TTC549 (cell line): ENCODE measurements at regions not wholly inside any gene's neighbourhood (a gene's known extent, or its start where the extent isn't known, plus 50 kb on each side); places are given as distances from the start of the nearest gene placed in this dataset.
"Not testable (repeated sequence)": the region's sequence is repeated elsewhere in the genome, so short reads cannot be mapped to it uniquely, and the experiment has no call there.

ENCODE experiments used
- FAIRE-seq: peaks from 2 replicates; lab custom pipeline; 2012; peaks lifted over from hg19 to GRCh38; lab: Jason Lieb, UNC

DNA sequence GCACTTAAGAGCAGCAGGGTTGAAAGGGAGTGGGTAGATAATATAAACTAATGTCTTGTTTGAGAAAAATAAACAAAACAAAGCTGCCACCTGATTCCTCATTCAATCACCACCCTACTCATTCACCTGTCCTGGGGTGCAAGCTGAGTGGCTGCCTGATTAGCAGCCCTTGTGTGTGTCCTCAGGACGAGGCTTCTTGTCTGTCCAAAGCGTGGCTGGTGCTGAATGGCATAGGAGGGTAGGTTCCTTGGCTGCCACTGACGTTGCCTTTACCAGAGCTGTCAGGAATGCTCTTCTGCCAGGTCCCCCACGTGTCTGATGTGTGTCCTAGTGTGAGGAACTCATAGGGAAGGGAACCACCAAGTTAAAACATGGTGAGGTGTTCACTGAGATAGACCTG is 146.6 kb upstream of the SLC24A2 start:
- no peak for FAIRE-seq

DNA sequence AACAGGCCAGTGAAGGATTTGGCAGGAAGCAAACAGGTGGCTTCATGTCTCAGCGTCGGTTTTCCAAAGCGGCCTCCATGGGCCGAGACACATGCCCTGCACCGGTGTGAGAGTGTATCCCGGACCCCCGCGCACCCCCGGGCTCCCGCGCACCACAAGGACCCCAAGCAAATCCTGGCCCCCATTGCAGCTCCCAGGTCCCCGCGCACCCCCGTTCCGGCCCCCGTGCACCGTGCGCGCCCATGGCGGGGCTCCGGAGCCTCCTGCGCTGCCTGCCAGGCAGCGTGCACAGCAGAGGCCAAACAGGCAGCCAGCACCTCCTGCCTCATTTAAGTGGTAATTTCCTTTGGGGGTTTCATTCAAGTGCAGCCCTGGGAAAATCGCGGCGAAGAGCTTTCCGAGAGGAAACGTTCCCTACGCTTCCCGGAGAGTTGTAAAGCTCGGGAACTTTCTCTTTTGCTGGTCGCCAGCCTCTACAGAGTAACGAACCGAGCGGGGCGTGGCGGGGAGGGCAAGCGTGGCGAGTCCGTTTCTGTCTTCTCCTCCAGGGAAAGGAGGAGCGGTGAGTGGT is 145.5 kb upstream of the SLC24A2 start:
- no peak for FAIRE-seq

DNA sequence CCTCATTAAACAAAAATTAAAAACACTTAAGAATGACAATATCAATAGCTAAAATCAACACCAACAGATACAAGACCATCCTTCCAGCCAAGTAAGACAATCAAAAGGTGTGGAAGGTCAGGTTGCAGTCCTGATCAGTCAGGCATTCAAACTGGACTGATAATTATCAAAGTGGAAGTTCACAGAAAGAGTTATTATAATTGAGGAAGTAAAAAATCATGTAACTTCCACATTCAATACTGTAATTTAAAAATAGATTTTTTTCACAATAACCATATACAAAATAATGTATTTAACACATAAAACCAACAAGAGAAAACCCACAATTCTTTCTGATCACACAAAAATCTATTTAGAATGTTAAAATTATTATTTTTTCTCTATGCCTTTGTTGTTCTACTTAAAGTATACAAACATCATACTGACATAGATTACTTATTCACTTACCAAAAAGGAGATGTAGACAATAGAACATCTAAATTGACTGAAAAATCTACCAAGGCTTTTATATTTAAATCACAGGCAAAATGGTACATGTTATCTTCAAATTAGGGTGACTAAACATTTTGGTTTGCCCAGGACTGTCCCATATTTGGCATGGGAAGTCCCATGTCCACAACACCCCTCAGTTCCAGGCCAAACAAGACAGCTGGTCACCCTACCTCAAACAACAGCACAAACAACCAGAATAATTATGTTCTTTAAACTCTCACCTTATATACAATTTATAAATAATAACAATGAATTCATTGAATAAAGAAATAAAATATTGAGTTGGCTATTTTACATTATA is 142.5 kb upstream of the SLC24A2 start:
- no peak for FAIRE-seq

DNA sequence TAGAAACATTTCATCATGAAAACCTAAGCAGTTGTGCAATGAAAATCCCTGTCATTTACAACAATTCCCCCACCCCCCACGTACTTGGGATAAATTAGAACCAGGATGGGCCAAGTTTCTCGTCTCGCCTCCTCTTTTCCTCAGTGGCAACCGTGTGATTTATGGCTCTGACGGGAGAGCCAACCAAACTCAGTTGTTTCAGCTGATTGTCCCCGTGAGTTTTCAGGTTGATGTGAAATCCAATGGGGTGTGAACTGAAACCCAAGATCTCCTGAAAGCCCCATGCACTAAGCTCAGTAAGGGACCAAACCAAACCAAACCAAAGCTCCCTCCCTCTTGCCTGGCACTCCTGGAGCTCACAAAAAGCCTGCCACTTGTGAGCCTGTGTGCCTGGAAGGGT is 138.7 kb upstream of the SLC24A2 start:
- no peak for FAIRE-seq

DNA sequence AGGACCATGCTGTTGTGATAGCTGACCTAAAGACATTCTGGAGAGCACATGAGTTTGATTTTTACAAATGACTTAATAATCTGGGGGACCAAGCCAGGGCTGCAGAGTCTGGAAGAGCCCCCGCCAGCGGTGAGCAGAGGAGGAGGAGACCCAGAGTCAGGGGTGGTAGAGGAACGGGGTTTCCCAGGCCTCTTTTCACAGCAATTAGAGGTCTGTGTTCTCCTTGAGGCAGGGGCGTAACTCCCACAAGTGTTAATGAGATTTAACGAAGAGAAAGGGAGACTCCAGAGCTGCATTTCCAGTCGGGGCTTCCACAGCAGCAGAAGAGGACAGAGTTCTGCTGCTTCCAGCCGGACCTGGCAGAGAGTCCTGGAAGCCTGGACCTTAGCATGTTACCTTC is 137.9 kb upstream of the SLC24A2 start:
- no peak for FAIRE-seq

DNA sequence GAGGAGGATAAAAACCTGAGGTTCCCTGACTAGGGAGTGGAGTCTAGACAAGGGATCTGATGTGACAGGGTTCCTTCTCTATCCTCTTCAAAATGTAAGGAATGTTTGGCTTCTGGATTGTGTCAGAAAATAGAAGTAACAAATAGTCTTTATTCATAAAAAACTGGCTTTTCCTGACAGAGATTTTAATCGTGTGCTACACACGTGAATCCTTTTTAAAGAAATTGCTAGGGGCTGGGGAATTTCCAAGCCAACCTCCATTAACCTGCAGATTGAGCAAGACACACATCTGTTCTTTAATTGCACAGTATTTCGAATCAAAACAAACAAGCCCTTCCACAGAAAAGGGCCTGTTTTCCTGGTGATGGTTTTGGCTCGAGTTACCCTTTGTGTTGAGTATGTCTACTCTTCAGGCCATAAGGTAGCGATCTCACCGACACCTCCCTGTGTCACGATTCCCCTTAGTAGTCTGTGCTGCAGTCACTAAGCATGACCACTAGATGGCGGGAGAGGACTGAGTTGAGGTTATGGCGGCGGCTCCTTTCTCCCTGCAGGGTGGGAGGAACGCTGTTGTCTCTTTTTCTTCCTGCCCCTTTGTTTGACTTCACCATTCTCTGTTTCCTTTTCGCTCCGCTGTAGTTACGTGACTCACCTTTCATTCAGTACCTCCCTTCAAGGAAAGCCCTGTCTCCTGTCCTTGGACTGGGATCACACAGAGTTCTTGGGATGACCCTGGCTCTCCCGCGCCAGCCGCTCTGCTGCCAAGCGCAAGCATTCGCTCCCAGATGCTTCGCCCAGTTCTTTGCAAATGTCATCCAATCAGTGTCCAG is 137.1 kb upstream of the SLC24A2 start:
- no peak for FAIRE-seq

DNA sequence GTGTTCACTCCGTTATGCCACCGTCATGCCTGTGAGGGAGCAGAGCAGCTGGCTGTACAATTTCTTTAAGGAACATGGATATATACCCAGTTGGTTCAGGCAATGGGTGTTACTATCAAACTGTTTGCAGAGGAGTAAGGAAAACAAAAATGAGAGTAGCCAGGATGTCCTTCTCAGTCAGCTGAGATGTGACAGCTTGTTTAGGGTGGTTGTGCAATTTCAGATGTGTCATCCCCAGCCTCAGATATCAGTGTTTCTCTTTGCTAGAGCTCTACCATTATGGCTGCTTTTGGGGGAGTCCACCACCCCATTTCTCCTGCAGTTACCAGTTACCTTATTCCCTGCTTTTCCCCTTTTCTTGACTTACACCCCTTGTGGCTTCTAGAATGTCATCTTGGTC is 135.2 kb upstream of the SLC24A2 start:
- no peak for FAIRE-seq

DNA sequence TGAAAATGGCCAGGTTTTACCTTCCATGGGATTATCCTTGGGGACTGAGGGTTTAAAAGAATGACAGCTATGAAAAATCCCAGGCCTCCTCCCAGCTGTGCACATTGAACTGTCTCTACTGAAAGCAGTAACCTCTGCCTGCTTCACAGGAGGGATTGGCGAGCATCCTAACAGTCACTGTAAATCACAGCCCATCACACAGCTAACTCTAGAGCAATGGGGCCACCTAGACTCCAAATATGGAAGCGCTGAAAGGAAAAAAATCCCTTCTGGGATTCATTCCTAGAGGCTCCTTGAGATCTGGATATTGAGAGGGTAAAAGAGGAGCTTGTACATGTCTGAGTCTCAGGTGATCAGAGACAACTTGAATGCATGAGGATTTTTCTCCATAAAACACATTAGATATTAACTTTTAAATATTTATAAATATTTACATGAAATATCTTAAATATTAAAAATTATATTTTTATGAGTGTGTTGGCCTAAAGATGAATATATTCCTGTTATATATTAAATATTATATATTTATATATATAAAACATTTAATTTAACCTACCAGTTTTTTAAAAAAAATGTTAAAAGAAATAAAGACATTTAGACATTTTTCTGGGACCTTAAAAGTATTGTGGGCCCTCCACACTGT is 133.8 kb upstream of the SLC24A2 start:
- FAIRE-seq, result no peak

DNA sequence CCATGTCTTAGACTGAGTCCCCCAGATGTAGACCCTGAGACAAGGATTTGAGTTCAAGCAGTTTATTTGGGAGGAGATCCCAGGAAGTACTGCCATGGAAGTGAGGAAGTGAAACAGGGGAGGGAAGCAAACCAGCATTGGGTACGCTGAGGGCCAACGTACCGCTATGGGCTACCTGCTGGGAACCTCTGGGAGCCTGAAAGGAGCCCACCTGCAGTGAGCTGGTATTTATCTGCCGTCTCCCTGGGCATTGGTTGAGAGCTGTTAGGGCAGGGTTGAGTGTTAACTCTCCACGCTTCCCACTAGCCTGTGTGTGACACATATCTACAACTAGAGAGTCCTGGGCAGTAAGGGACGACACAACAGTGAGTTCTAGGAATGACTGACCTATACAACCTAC is 131.6 kb upstream of the SLC24A2 start:
- no peak for FAIRE-seq

DNA sequence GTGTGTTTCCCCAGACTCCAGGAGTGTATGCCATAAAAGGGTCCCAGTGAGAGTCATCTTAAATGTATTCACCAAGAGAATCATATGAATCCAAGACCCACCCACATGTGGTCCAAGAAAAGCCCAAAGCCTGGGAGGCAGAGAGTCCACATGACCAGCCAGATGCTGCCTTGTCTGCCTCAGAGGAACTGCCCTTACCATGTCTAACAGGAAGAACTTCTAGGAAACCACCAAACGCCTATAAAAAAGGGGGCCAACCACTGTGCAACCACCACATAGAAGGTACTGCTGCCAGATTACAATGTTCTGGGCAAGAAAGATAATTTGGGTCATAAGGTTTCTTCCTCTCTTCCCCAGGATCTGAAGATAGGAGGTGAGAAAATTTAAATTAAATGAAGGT is 129.8 kb upstream of the SLC24A2 start:
- FAIRE-seq, result no peak

DNA sequence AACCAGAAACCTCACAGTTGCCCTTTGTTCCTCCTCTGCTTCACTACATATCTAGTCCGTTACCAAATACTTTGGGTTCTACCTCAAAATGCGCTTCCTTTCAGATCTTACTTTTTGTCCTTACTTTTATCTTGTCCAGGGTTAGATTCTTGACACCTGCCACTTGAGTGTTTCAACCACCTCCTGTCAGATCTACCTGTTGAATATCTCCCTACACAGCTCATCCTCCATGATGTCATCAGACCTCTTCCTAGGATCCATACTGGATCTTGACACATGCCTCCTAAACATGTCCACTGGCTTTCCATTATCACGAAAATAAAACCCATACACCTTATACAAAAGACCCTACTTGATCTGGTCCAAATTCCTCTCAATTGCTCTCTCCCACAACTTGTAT is 125.2 kb upstream of the SLC24A2 start:
- FAIRE-seq, result no peak

DNA sequence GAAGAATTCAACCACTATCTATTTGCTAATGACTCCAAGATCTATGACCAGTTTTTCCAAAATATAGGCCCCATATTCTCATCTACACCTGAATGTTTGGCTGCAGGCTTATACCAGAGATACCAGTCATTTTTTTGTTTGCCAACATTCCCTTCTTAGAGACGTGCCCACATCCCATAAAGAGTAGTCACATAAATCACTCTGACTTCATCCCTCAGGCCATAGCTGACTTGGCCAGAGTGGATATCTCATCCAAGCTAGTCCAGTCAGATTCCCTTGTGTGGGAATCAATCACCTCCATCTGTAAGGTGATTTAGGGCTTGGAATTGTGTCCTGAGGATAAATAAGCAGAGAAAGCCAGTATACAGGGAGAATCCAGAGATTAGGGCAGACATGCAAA is 124.3 kb upstream of the SLC24A2 start:
- no peak for FAIRE-seq

DNA sequence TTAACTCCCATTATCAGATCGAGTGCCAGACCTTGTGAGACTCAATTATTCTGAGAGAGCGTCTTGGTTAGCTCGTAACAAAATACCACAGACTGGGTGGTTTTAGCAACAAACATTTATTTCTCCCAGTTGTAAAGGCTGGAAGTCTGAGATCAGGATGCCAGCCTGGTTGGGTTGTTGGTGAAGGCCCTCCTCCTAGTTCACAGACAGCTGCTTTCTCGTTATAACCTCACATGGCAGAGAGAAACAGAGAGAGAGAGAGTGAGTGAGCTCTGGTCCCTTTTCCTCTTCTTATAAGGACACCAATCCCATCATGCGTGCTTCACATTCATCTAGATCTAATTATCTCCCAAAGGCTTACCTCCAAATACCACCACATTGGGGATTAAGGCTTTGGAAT is 114.2 kb upstream of the SLC24A2 start:
- no peak for FAIRE-seq

DNA sequence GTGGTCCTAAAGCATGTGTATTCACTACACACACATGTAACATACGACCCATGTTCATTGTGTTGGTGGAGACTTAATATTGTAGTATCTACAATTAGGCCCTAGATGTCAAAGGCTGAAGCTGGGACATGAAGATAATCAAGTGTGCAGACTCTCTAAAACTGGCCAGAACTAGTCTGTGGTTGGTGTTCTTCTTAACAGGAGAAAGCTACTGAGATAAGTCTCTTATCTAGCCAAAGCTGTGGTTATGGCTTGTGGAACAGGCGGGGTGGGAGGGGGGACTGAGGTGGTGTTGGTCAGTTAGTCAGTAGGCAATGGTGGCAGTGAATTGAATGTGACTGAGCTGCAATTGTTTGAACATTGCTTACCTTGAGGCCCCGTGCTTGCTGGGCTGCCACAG is 112.7 kb upstream of the SLC24A2 start:
- FAIRE-seq, result no peak

DNA sequence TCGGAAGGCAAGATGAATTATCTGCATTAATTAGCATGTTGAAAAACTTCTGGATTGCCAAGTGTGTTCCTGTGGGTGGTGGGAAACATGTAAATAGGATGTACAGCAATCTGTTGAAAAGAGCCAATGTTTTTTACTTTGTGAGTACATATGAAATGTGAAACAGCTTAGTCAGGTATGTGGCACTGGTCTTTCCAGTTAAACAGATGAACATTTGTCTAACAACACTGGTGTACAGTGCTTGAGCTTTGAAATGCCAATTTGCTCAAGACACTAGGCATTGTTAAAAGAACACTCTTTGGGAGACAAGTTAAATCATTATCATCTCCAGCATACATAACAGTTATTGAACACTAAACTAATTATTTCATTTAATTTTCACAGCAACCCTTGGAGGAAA is 107.3 kb upstream of the SLC24A2 start:
- FAIRE-seq, result no peak

DNA sequence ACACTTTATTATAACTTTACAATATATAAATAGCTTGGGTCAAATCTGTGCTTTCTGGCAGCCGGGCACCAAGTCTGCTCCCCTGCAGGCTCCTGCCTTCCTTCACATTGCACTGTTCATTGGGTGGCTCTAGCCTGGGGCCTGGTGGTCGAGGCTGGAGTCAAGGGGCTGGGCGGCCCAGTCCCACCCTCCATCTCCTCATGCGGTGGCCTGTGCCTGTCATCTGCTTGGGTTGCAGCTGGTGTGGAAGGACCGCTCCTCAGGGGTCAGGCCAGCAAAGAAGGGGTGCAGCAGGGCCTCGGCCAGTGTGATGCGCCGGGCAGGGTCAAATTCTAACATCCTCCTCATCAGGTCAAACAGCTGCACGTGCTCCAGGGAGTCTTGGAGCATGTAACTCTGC is 106.7 kb upstream of the SLC24A2 start:
- FAIRE-seq, result not testable (repeated sequence)

DNA sequence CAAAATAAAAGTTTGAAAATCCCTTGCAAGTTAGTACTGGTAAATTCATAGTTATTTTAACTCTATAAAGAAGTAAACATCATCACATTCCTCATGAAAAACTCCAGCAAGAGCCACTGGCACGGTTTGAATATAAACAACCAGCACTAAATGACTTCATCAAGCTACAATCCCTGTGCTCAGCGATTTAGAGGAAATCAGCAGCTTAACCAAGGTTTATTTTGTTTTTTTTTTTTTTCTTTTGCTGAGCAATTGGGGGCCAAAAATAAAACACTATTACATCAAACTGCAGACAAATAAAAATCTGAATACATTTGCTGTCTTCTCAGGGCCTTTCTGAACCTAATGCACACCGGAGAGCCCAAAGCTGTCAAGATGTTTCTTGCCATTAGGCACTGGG is 106.2 kb upstream of the SLC24A2 start:
- no peak for FAIRE-seq

DNA sequence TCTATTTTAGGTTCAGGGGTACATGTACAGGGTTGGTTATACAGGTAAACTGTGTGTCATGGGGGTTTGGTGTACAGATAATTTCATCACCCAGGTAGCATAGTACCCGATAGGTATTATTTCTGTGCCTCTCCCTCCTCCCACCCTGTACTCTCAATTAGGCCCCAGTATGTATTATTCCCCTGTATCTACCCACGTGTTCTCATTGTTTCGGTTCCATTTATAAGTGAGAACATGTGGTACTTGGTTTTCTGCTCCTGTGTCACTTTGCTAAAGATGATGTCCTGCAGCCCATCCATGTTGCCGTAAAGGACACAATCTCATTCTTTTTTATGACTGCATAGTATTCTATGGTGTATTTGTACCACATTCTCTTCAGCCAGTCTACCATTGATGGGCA is 96.8 kb upstream of the SLC24A2 start:
- FAIRE-seq, result no peak

DNA sequence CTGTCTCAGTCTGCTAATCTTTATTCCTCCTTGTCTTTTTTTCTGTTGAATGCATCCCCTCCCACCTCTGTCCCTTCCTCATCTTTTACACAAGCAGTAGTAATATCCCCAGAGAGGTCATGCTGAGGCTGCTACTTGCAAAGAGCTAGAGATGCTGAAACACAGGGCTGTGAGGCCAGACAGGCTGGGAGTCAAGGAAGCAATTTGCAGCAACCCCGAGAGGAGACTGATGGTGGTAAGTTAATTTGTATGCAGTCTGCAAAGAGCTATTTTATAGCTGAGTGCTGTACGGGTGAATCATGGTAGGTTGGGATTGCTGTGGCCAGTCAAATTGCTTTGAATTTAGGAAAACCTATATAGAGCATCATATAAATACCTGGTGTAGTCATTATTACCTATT is 90.2 kb upstream of the SLC24A2 start:
- no peak for FAIRE-seq

DNA sequence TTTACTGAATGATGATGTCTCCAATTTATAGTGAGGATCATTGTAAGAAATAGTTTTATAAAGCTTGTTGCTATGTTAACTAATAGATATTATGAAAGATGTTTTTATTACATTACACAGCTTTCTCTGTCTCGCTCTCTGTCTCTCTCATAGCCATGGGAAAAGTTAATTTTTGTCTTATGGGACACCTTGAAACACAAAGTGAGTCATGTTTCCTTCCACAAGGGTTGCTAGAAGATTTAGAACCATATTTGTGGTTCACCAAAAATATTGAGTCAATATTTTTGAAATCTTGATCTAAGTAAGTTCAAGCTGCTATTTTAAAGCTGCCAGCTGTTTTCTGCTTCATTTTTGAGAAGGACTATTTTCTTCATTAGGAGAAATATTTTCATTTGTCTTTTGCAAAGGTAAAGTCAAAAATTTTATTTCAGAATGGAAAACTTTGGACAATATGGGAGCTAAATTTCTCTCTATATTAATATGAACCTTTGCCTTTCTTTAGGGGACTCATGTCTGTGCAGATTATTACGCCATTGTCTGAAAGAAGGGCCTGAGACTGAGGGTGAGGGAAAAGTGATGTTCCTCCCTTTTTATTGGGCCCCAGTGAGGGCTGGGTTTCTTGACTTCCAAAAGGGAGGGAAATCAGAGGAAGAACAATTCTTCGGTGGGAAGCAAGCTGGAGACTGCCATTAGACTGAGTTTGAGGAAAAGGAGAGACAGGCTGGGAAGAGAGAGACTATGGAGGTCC is 87.9 kb upstream of the SLC24A2 start:
- FAIRE-seq, result no peak

DNA sequence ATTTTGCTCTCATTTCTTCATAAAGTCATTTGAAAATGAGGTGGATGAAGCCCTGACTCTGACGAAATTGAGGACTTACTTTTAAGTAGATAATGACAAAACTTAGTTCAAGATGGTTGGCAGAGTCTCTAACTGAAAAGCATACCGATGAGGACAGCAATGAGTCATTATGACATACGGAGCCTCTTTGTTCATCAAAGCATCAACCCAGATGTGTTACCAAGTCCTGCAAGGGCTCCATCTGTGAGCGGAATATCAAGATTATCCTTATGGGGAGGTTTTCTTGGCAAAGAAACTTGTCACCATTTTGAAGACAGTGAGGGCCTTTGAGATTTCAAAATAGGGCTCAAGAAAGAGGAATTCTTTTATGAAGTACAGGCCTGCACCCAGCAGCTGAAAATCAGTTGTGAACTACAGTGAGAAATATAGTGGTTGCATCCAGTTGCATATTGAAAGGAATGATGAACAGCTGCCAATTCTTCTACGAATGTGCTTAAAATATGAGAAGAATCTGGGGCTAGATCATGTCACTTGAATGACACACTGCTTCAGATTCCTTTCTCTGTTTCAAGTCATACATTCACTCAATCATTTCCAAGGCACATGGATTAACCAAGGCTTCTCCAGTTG is 86.6 kb upstream of the SLC24A2 start:
- FAIRE-seq, result no peak

DNA sequence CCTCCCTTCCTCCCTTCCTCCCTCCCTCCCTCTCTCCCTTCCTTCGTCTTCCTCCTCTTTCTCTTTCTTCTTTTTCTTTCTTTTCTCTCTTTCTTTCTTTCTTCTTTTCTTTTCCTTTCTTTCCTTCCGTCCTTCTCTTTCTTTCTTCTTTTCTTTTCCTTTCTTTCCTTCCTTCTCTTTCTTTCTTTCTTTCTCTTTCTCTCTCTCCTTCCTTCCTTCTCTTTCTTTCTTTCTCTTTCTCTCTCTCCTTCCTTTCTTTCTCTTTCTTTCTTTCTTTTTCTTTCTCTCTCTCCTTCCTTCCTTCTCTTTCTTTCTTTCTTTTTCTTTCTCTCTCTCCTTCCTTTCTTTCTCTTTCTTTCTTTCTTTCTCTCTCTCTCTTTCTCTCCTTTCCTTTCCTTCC is 84.4 kb upstream of the SLC24A2 start:
- not testable (repeated sequence) for FAIRE-seq
